HepG2 (cell line): ENCODE measurements at regions not wholly inside any gene's neighbourhood (a gene's known extent, or its start where the extent isn't known, plus 50 kb on each side); places are given as distances from the start of the nearest gene placed in this dataset.

Experiments
- AFF4 ChIP-seq: sonication (generic); formaldehyde crosslinking; IDR thresholded peaks from 2 replicates; pipeline ENCODE4 v1.4.0; 2020; ENCODE audit warnings: missing genetic modification reagents
- CTCF ChIP-seq: sonication (generic); formaldehyde crosslinking; IDR thresholded peaks from 2 replicates; pipeline ENCODE4 v1.5.0; 2020; ENCODE audit warnings: mild to moderate bottlenecking, missing genetic modification reagents, moderate library complexity
- MLX ChIP-seq: IDR thresholded peaks from 2 replicates; pipeline ENCODE4 v1.6.1; 2016
- NFKB2 ChIP-seq: sonication (generic); formaldehyde crosslinking; IDR thresholded peaks from 2 replicates; pipeline ENCODE4 v1.4.0; 2020; ENCODE audit warnings: missing genetic modification reagents, borderline replicate concordance
- PHF20 ChIP-seq: sonication (generic); formaldehyde crosslinking; IDR thresholded peaks from 2 replicates; pipeline ENCODE4 v1.5.0; 2020; ENCODE audit warnings: mild to moderate bottlenecking, missing genetic modification reagents
- POLR2AphosphoS5 ChIP-seq: IDR thresholded peaks from 2 replicates; pipeline ENCODE4 v1.6.1; 2012; ENCODE audit warnings: low read depth, low read length
- PRDM15 ChIP-seq: sonication (generic); formaldehyde crosslinking; IDR thresholded peaks from 2 replicates; pipeline ENCODE4 v1.4.0; 2020; ENCODE audit warnings: missing genetic modification reagents
- RFXAP ChIP-seq: sonication (generic); formaldehyde crosslinking; IDR thresholded peaks from 2 replicates; pipeline ENCODE4 v1.4.0; 2020; ENCODE audit warnings: missing genetic modification reagents, borderline replicate concordance
- RNF219 ChIP-seq: sonication (generic); formaldehyde crosslinking; IDR thresholded peaks from 2 replicates; pipeline ENCODE4 v1.5.0; 2020; ENCODE audit warnings: mild to moderate bottlenecking, missing genetic modification reagents
- TBL1XR1 ChIP-seq: fragments of 150-350 bp; IDR thresholded peaks from 2 replicates; pipeline ENCODE4 v1.6.1; 2014; ENCODE audit warnings: borderline replicate concordance, low read length; ENCODE audit not compliant: partially characterized antibody
- ZSCAN29 ChIP-seq: sonication (generic); formaldehyde crosslinking; conservative IDR thresholded peaks from 2 replicates; pipeline ENCODE4 v1.4.0; 2020; ENCODE audit warnings: mild to moderate bottlenecking, missing genetic modification reagents

GRCh38 chr11:105448703-105449079, 161.2 kb upstream of the GRIA4 start:
- TF ChIP-seq MLX = no peak
- no peak for TF ChIP-seq ZSCAN29 (CRISPR knock-in tag)
- no peak for TF ChIP-seq RFXAP
- TF ChIP-seq CTCF (CRISPR knock-in tag) = no peak
- no peak for TF ChIP-seq AFF4
- no peak for TF ChIP-seq PRDM15
- TF ChIP-seq NFKB2 = no peak
- TF ChIP-seq POLR2AphosphoS5 = no peak
- TF ChIP-seq RNF219 (CRISPR knock-in tag) = no peak
- no peak for TF ChIP-seq TBL1XR1
- TF ChIP-seq PHF20 (CRISPR knock-in tag) = no peak
